ENCODE measurements at regions not wholly inside any gene's neighbourhood (a gene's known extent, or its start where the extent isn't known, plus 50 kb on each side); places are given as distances from the start of the nearest gene placed in this dataset.
"Not testable (repeated sequence)": the region's sequence is repeated elsewhere in the genome, so short reads cannot be mapped to it uniquely, and the experiment has no call there.

- DNase-seq (ENCODE audit: low read depth): no peak
Measured at GRCh38 chr20:4350096-4350495, 101.0 kb upstream of the ADRA1D start.

GRCh38 chr20:4344670-4345069 lies 95.6 kb upstream of the ADRA1D start:
- DNase-seq (ENCODE audit: low read depth): peak; percentile 14

- DNase-seq (ENCODE audit: low read depth): no peak
Measured at GRCh38 chr20:4342609-4343008, 93.5 kb upstream of the ADRA1D start.

- DNase-seq (ENCODE audit: low read depth): peak; percentile 14
Measured at GRCh38 chr20:4341804-4342485, 92.9 kb upstream of the ADRA1D start.

- DNase-seq (ENCODE audit: low read depth): no peak
Measured at GRCh38 chr20:4335722-4336121, 86.6 kb upstream of the ADRA1D start.

GRCh38 chr20:4332121-4332860 lies 83.2 kb upstream of the ADRA1D start:
- DNase-seq (ENCODE audit: low read depth): no peak

DNA sequence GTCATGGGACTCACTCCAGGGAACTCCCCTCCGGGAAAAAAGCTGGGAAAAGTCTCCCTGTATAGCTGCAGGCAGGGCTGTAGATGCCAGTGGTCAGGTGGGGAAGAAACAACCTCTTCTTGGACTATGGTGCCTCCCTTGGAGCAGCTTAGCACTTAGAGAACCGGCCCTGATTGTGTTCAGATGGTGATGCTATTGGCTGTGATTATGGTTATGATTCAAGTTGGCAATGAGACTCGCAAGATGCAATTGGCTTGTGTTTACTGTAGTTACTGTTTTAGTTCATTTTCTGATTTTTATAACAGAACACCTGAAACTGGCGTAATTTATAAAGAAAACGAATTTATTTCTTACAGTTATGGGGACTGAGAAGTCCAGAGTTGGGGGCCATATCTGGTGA lies 80.9 kb upstream of the ADRA1D start:
- no peak for DNase-seq (ENCODE audit: low read depth)

- DNase-seq (ENCODE audit: low read depth): no peak
Measured at GRCh38 chr20:4329232-4329631, 80.1 kb upstream of the ADRA1D start.

DNA sequence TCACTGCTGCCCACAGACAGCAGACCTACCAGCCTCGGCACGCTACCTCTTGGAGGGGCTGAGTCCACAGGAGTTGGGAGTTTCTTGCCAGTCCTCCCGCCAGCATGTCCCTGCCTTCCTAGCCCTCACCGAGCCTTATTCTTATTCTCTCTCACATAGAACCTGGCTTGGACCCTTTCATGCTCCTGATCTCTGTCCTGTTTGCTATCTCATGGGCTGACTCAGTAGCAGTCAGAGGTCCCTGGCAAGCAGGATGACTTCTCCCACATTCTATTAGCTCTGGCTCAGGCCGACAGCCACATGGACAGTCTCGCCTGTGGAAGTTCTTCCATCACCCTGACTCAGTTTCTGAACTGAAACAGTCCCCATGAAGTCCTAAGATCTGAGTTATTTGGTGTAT lies 79.5 kb upstream of the ADRA1D start:
- DNase-seq (ENCODE audit: low read depth): no peak

- no peak for DNase-seq (ENCODE audit: low read depth)
Measured at GRCh38 chr20:4327956-4328355, 78.9 kb upstream of the ADRA1D start.

DNA sequence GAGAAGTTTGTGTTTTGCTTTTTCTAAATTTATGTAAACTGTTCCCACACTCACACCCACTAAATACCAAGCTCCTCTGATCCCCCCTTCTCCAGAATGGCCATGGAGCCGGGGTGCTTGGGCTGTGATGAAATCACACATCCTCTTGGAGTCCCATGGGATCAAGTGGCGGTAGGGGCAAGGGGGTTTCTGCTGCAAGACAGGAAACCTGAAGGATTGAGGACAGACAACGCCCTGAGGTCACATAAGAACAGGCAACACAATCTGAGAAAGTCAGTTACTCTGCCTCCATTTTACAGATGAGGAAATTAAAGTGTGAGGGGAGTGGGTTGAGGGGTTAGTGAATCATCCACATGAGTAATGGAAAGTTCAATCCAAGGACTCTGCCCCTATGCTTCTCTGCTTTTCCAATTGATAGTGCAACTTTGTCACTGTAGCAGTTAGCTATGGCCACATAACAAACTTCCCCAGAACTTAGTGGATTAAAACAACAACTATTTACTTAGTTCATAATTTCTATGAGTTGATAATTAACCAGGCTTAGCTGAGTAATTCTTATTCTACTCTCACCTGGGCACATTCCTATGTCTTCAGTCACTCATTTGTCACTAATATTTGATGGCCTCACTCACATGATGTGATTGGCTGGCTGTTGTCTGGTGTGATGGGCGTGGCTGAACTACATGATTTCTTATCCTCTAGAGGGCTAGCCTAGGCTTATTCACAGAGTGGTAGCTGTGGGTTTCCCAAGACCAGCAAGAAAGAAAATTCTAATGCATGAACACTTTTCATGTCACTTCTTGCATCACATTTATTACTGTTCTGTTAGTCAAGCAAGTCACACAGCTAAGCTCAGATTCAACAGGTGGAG lies 77.3 kb upstream of the ADRA1D start:
- DNase-seq (ENCODE audit: low read depth): no peak

DNA sequence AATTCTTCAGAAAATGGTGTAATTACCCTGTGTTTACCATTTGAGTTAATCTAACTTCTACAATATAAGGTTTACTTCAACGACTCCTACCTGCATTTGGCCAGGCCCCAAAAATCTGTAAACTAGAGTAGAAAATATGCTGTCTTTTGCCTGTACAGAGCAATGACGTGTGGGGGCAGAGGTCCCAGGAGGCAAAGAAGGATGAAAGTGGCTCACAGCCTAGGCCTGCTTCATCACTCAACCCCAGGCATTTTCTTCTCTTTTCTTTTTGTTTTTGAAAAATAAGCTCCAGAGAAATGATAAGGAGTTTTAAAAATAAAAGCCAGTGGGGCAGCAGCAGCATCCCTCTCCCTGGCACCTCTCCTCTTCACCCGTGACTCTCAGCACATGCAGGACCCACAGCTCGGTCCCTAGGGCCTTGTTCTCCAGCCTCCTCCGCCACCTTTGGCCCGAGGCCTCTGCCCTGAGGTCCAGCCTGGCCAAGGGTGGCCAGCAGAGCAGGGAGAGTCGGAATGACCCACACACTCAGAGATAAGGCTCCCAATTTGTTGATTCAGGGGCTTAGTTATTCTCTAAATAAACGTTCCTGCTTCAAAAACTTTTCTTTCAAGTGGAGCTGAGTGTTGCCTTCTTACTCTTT lies 76.6 kb upstream of the ADRA1D start:
- no peak for DNase-seq (ENCODE audit: low read depth)

GRCh38 chr20:4324611-4325243 lies 75.6 kb upstream of the ADRA1D start:
- DNase-seq (ENCODE audit: low read depth): no peak

DNA sequence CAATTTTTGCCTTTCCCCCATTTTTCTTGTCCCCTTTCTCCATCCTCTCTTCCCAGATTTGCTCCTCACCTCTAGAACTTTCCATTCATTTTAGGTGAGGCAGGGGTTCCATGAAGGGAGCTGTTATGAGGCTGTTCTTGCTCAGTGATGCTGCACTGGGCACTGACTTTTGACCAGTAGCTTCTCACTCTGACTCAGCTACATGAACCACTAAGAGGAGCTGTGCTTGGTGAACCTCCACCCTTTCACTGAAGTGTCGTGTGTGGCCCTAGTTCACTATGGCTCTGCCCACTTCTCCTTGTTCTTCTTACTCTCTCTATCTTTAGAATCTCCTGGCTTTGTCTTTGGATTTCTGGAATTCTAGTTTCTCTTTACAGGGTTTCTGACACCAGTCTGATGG lies 73.4 kb upstream of the ADRA1D start:
- no peak for DNase-seq (ENCODE audit: low read depth)

GRCh38 chr20:4320291-4320690 lies 71.2 kb upstream of the ADRA1D start:
- no peak for DNase-seq (ENCODE audit: low read depth)

GRCh38 chr20:4318891-4319290 lies 69.8 kb upstream of the ADRA1D start:
- DNase-seq (ENCODE audit: low read depth): no peak

- DNase-seq (ENCODE audit: low read depth): not testable (repeated sequence)
Measured at GRCh38 chr20:4310616-4311015, 61.5 kb upstream of the ADRA1D start.

- no peak for DNase-seq (ENCODE audit: low read depth)
Measured at GRCh38 chr20:4306206-4306605, 57.1 kb upstream of the ADRA1D start.

GRCh38 chr20:4305091-4305490 lies 56.0 kb upstream of the ADRA1D start:
- DNase-seq (ENCODE audit: low read depth): no peak

DNA sequence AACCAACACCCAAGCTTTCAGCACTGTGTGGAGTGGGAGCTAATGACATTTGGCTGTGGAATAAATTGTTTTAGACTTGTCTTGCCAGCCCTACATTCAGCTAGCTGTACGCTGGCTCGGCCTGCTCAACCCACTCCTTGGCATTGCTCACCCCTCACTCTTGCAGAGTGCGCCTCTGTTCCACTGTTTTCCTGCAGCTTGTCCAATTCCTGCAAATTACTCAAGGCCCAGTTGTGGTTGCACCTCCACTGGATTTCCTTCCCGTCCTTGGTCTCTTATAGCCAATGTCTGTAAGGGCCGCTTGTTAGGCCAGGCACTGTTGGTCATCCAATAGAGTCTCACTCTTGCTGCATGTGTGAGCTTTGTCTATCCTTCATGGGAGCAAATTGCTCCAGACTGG lies 55.5 kb upstream of the ADRA1D start:
- DNase-seq (ENCODE audit: low read depth): no peak

GRCh38 chr20:4303136-4303535 lies 54.0 kb upstream of the ADRA1D start:
- DNase-seq (ENCODE audit: low read depth): no peak

GRCh38 chr20:4300921-4301320 lies 51.8 kb upstream of the ADRA1D start:
- DNase-seq (ENCODE audit: low read depth): no peak

Measured in non-pigmented ciliary epithelial cell (primary cell).